Activated T-helper 9 cell treated with anti-CD3 and anti-CD28 coated beads, Interleukin-2, amount 50 U/mL, for 16 hours (primary cell): ENCODE measurements at regions not wholly inside any gene's neighbourhood (a gene's known extent, or its start where the extent isn't known, plus 50 kb on each side); places are given as distances from the start of the nearest gene placed in this dataset.

Experiments used
- DNase-seq: peaks from one replicate; pipeline ENCODE4 v3.0.0-alpha.2; 2020; ENCODE audit warnings: low read depth

DNA sequence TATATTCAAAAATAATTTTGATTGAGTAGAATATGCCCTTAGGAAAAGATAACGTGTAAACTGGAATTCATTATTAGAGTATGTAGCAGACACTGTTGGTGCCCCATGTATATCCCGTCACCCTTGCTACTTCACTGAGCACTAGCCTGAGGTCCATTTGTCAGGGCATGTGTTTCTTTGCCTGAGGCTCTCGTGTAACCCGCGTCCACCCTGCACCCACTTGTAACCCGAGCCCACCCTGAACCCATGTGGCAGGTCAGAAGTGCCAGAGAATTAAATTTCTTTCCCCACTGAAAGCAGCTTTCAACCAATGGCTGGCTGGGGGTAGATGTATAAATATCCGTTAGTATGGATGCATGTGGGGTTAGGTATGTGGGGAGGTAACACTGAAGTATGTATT is 474.2 kb upstream of the ZNF385D start:
- DNase-seq: no peak

DNA sequence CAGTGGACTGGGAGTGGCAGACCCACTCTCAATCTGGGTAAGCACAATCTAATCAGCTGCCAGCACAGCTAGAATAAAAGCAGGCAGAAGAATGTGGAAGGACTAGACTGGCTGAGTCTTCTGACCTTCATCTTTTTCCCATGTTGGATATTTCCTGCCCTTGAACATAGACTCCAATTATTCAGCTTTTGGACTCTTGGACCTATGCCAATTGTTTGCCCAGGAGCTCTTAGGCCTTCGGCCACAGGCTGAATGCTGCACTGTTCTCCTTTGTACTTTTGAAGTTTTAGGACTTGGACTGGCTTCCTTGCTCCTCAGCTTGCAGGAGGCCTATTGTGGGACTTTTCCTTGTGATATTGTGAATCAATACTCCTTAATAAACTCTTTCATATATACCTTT is 477.7 kb upstream of the ZNF385D start:
- no peak for DNase-seq

DNA sequence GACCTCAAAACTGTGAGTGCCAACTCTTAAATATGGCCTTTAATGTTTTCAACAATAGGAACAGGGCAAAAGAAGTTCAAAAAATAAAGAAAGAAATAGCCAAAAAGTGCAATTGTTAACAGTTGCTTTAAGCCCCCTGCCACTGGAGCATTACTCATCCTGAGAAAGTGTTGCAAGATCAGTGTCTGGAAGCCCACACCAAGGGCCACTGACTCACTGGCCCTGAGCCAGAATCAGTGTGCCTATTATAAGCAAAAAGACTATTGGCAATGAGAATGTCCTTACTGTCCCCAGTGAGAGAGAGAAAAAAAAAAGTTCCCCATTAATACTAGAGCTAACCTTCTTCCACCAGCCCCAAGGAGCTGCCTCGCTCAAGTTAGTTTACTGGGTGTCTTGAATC is 480.1 kb upstream of the ZNF385D start:
- DNase-seq: no peak

GRCh38 chr3:22236490-22237270 is 485.7 kb upstream of the ZNF385D start:
- no peak for DNase-seq

GRCh38 chr3:22239011-22239410 is 488.0 kb upstream of the ZNF385D start:
- DNase-seq: no peak

DNA sequence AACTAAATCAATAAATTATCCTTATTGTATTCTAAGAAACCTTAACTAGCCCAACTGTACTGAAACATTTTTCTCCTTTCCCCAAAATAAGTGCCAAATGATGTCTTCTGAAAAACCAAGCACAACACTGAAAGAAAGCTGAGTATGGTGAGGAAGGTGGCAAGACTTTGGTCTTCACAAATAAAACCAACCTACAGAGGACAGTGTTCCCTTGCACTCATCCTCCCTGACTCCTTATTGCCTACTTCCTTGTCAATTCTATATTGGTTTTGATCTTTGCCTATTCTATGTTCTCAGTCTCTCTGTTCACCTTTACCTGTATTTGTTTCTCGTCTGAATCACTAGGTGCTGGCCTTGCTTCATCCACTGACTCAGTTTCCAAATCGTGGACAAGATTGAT is 490.1 kb upstream of the ZNF385D start:
- no peak for DNase-seq

DNA sequence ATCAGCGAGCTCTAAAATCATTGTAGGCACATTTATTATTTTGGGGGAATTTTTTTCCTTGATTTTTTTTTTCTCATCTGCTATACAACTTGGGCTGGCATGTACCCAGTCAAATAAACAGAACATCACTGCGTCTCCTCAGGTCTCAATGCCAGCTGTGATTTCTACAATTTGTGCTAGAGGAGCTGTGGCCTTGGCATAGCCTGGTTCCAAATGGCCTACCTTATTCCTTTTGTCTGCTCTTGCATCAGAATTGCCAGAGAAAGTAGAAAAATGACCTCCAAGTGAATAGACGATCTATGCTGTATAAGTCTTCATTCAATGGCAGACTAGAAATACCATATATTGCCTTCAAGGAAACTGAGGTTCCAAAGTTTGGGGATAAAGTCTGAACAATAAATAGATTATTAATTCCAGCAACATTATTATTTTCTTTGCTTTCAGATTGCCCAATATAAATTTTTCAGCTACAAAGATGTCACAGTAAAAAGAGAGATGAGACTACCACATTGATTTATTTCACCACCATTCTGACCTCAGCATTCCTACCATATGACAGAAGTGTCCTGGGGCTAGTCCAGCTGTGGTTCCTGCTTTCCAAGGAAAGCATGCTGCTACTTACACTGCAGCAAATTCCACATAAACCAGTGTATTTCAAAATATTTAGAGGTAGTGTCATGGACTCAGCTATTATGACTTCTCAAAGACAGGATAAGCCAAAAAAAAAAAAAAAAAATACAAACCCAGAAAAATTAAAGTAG is 493.9 kb upstream of the ZNF385D start:
- DNase-seq: no peak

DNA sequence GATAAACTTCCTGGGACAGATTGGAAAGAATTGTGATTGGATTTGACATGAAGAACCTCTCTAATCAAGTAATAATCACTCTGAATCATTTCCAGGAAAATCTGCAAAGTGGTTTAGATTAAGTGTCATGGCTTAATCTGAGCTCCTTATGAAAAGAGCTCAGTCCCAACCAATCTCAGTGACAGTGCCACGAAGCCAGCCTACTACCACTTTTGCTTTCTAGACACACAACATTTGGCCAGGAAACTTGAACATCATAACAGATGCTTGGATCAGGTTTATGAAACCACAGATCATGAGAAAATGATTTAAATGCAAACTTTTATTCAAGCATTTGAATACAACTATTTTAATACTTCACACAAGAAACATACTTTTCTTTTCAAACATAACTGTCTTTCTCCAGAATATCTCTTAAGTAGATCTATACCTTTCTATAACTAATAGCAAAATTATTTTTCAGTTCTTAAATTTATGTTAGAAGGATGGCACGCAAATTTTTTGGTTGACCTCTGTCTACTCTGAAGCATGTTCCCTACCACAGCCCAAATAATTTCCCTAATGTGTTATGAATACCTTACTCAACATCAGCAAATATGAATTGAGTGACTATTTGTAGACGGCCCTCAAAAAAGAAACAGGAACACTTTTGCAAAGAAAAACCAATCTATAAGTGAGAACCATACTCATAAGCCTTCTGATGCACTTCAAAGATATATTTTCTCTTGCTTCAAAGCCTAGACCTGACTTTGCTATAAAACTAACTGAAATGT is 495.0 kb upstream of the ZNF385D start:
- DNase-seq: no peak

GRCh38 chr3:22249658-22250057 is 498.6 kb upstream of the ZNF385D start:
- DNase-seq: no peak

DNA sequence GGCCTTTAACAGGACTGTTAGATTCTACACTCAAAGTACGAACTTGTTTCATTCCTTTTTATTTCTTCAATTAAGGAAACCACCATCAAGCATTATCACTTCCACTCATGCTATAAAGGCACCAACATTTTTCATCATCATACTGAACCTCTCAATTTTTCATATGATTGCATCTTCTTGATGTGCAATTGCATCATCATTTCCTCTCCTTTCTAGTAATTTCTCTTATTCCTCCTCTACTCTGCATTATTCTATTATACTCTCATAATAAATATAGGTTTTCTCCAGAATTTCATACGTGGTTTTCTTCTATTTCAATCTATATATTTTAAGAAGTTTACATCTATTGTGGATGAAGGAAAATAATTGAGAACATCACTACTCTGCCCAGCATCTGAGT is 506.2 kb upstream of the ZNF385D start:
- no peak for DNase-seq

DNA sequence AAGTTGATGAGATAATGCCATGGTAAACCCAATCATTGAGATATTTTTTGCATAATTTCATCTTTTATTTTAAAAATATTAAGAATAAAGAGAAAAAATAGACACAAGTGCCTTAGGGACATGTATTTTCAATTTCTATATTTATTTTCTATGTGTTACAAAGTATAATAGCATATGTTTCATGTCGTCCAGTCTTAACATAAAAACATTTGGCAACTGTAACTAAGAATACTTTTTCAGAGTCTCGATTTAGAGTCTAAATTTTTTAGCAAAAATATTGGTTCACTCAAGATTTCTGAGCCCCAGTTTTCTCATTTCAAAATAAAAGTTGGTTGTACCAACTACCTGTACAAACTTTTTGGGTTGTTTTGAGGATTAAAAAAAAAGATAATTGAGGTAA is 511.4 kb upstream of the ZNF385D start:
- no peak for DNase-seq

DNA sequence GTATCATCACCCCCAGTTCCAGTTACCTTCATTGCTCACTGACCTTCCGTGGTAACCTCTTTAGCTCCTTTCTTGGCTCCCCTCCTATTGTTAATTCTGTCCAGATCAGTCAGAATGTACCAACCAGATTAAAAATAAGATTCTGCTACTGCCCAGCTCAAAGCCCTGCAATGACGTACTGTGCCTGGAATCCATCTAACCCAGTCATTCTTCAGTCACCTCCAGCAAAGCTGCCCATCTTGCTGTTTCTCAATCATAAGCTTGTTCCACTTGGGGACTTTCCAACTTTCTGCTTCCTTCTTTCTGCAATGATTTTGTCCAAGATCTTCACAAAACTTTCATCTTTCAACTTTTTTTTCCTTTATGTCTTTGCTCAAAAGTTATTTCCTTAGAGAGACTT is 512.0 kb upstream of the ZNF385D start:
- DNase-seq: no peak

DNA sequence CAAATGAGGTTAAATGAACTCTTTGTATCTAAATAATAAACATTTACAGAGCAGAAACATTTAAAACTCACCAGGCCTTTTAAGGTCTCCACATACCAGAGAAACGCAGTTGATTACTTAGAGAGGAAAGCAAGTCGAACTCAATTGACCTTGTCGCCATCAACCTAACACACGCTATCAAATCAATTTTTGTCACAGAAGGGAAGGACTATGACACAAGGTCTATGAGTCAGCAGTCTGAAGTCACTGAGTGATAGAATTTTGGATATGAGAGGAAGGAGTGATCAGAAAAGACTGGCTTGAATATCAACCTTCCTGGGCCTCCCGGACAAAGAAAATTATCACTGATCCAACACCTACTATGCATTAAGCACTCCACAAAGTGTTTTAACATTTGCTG is 514.4 kb upstream of the ZNF385D start:
- no peak for DNase-seq

DNA sequence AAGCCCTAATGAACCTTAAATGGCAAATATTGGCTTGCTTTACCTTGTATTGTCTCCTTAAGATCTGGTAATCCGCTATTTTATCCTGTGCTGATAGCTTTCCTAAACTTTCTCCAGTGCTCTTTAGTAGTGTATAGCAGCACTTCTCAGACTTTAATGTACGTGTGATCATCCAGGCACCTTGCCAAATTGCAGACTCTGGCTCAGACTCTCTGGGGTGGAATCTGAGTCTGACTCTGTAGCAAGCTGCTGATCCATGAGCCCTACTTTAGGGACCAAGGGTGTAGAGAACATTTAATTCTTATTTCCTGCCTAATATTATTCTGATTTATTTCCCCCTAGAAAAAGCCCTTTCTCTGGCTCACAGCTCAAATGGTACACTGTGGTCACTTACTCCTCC is 518.8 kb upstream of the ZNF385D start:
- no peak for DNase-seq

DNA sequence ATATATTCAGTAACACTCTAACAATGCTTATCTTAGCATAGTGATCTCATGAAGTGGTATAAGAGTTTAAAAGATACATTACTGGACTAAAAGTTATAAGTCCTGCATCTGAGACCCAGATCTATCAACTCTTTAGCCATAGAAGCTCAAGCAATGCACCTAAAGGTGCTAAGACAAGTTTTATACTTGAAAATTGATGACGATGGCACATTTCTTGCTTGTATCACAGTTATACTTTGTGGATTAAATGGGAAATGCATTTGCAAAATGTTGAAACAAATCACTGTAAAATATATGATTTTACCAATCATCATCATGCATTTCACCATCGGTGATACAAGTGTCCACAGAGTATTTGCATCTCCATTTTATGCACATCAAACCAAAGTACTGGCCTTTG is 525.3 kb upstream of the ZNF385D start:
- no peak for DNase-seq

- DNase-seq: no peak
Observed at GRCh38 chr3:22284559-22284958, 533.5 kb upstream of the ZNF385D start.

DNA sequence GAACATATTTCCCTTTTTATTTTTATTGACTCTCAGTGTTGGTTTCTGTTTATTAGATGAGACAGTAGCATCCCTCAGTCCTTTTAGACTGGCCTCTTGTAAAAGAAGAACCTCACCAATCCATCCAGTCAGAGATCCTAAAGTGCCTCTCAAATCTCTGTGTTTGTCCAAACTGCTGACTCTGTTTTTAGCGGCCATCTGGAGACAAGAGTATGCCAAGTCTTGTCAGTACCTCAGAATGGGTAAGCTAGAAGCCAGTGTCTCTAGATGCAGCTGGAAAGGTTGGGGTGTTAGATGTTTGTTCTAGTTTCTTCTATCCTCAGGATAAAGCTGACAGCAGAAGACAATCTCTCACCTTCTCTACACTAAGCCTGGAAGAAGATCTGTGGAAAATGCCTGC is 537.7 kb upstream of the ZNF385D start:
- DNase-seq: no peak

GRCh38 chr3:22292681-22293080 is 541.7 kb upstream of the ZNF385D start:
- DNase-seq: no peak

GRCh38 chr3:22296601-22297000 is 545.6 kb upstream of the ZNF385D start:
- no peak for DNase-seq

DNA sequence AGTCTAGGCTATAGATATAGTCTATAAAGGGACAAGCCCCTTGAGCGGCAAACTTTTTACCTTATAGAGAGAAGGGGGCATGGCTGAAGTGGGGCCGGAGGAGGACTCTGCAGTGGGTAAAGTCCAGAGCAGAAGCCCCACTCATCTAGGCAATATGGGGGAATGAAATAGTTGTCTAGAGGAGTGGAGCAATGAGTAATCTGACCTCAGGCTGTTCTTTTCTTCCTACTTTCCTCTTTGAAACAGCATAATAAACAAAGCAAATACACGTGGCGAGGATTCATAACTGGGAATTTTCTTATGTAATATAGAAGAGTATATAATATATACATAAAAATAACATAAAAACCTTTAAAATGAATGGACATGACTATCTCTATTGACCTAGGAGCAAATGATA is 546.4 kb upstream of the ZNF385D start:
- no peak for DNase-seq

DNA sequence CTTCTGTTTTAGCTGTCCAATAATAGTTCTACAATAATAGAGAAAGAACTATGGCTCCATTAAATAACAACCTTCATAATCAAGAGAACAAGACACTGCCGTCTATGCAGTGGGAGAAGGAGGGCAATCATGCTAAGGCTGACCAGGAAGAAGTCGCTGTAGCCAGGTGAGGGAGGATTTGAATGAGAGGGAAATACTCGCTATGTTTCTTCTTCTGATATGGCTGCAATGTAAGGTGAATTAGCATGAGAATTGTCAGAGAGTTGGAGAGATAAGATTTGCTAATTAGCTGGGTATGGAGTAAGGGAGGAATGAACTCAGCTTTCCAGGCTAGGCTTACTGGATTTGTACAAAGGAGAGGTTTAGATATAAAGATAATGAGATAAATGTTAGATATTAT is 555.4 kb upstream of the ZNF385D start:
- DNase-seq: no peak

GRCh38 chr3:22308871-22309270 is 557.9 kb upstream of the ZNF385D start:
- no peak for DNase-seq

DNA sequence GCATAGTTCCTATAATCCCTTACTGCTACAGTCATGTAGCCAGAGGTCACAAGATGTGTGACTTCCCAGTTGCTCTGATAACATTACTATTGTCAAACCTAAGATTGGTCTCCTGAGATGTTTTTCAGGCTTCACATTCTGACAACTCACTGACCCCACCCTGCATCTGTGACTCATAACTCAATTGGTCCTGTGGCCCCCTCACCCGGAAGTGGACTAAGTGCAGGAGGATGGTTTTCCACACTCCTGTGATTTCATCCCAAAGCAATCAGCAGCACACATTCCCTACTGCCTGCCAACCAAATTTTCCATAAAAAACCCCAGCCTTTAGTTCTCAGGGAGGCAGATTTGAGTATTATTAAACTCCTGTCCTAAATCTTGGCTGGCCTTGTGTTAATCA is 564.9 kb upstream of the ZNF385D start:
- no peak for DNase-seq
